A549 (cell line): ENCODE measurements at regions not wholly inside any gene's neighbourhood (a gene's known extent, or its start where the extent isn't known, plus 50 kb on each side); places are given as distances from the start of the nearest gene placed in this dataset.

ENCODE experiments used
- BCL3 ChIP-seq: fragments of >200 bp; sonication (Bioruptor Twin); formaldehyde crosslinking; IDR thresholded peaks from 3 replicates; pipeline ENCODE4 v1.6.1; 2016
- CTCF ChIP-seq: fragments of >200 bp; sonication (Bioruptor Twin); formaldehyde crosslinking; IDR thresholded peaks from 3 replicates; pipeline ENCODE4 v1.5.1; 2016
- EP300 ChIP-seq, 2 experiments: fragments of >200 bp; sonication (Bioruptor Twin); formaldehyde crosslinking; IDR thresholded peaks; 2 replicates in 1 of 2; 3 replicates in 1 of 2; pipeline ENCODE4 v1.6.1; 2016 to 2017
- POLR2A ChIP-seq: IDR thresholded peaks from 2 replicates; pipeline ENCODE4 v1.6.1; 2012; ENCODE audit warnings: mild to moderate bottlenecking, low read length
- RCOR1 ChIP-seq: fragments of 150-350 bp; IDR thresholded peaks from 2 replicates; pipeline ENCODE4 v1.6.1; 2014; ENCODE audit warnings: antibody characterized with exemption, low read length, low read depth
- REST ChIP-seq: fragments of 200-600 bp; sonication (generic); IDR thresholded peaks from 2 replicates; pipeline ENCODE4 v1.6.1; 2016; ENCODE audit warnings: antibody characterized with exemption, mild to moderate bottlenecking, moderate library complexity
- RFX5 ChIP-seq: fragments of 450-650 bp; IDR thresholded peaks from 2 replicates; pipeline ENCODE4 v1.7.1; 2014; ENCODE audit warnings: antibody characterized with exemption, mild to moderate bottlenecking, moderate library complexity

- TF ChIP-seq POLR2A (no peak), EP300 (IDR thresholded peaks at IDR 0.05) (no peak), CTCF (no peak), REST (no peak), BCL3 (no peak), RCOR1 (no peak), RFX5 (no peak)
These were observed 375.5 kb upstream of the RBMY1B start for GRCh38 chrY:21135591-21135990.
